Mesenteric fat pad (tissue), 1 donor: ENCODE measurements at regions not wholly inside any gene's neighbourhood (a gene's known extent, or its start where the extent isn't known, plus 50 kb on each side); places are given as distances from the start of the nearest gene placed in this dataset.
"Not testable (repeated sequence)": the region's sequence is repeated elsewhere in the genome, so short reads cannot be mapped to it uniquely, and the experiment has no call there.

ENCODE experiments used
- DNase-seq: peaks from one replicate; pipeline ENCODE4 v3.0.0-alpha.2; 2020; ENCODE audit warnings: low spot score
- donor health status: DM: yes; HTN: yes; CAD: no.

DNA sequence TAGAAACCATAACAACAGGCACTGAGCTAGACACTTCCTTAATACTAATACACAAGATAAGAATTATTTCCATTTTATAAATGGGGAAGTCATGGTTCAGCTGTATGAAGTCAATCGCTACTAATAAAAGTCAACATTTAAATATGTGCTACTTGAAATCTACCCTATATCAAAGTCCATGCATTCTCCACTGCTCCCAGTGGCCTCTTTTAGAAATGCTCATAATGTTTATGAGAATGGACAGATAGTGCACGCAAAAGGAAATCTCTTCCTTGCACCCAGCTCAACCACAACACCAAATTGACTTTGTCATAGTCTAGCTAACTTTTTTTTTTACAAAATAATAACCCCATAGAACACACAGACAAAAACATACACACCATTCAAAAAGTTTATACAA is 281.7 kb upstream of the CXADR start:
- no peak for DNase-seq

DNA sequence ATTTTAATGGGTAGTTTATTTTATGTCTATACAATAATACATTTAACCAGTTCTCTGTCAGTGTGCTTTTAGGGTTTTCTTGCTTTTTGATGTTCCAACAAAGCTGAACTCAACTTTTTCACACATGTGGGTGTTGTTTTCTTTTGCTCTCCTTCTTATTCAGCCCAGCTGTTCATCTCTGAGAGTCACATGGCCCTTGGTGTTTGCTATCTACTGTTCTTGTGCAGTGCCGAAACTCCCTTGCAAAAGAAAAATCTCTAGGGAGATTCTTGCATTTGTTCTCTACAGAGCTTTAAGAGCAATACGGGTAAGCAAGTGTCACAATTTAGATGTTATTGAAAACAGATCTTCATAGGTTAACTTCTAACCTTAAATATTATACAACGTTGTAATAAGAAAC is 281.1 kb upstream of the CXADR start:
- DNase-seq, result no peak

DNA sequence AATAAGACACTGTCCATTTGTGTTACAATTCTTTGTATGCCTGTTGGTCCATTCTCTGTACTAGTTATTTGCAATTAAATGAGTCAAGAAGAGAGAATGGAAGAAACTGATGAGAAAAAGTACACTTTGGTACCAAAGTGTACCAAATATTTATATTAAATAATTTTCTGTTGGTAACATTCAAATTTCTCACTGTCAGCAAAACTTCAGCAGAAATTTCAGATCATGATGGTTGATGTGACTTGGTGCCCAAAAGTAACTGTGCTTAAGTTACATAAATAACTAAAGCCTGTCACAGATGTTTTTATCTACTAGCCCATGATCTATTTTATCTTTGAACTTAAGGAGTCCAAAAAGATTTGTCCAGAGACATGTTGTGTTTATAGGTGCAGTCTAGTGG is 274.4 kb upstream of the CXADR start:
- DNase-seq, result no peak

DNA sequence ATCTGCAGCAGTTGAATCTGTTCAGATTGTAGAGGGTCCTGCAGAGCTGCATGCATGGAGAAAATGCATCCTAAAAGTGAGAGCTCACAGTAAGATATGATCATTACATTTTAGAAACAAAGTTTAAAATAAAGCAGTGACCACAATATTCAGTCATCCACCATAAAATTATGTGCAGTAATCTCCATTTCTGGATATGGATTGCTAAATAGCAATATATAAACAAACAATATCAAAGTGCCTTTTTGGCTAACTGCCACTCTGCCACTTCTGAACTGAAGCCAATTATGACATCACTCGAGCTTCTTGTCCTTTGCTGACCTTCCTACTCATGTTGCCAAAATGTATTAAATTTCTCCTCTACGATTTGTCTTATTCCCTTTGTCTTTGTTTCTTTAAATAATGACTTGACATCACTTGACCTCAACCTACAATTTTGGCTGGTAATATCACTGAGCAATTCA is 262.0 kb upstream of the CXADR start:
- no peak for DNase-seq

DNA sequence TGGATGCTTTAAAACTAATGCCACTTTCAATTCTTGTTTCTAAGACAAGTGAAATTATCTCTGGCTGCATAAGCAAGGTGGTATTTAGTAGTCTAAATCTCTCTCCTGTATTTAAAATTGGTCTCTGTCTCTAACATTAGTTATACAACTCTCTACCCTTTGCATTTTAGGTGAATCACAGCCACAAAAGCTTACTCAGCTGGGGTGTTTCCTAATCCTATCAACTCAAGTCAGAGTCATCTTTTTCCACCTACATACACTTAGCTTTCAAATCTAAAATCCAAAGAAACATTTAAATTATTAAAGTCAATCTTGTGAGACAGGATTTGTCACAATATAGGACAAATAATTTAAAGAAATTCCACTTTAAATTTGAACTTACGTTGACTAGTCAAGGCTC is 255.1 kb upstream of the CXADR start:
- DNase-seq, result no peak

DNA sequence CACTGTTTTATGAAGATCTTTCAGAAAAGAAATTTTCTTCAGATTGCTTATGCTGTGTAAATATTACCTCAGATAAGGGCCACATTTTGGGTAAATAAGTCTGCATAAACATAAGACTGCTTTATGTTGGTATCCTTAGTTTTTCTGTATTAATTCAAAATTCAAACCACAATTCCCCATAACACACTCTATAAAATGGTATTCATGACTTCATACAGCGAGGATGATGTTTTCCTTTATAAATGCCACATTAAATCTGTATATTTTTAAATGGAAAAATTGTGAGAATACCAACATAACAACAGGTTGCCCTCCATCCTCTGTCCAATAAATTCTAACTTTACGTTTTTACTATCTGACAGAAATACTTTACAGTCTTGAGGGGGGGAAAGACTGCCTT is 248.7 kb upstream of the CXADR start:
- no peak for DNase-seq

DNA sequence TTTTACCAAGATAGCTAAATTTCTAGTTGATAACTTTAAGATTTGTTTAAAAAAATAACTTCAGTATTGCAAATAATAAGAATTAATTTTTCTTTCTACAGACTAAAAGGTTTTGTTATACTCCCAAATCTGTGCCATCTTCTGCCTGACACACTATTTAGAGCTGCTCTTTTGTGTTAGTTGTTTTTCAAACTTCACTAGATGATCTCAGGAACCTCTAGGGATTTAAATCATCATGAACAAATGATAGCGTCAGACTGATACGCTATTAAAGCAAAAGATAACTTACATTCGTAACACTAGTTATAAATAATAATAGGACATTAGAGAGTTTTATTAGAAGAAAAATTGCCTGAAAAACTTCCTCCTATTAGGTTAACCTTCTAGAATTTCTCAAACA is 243.1 kb upstream of the CXADR start:
- no peak for DNase-seq

DNA sequence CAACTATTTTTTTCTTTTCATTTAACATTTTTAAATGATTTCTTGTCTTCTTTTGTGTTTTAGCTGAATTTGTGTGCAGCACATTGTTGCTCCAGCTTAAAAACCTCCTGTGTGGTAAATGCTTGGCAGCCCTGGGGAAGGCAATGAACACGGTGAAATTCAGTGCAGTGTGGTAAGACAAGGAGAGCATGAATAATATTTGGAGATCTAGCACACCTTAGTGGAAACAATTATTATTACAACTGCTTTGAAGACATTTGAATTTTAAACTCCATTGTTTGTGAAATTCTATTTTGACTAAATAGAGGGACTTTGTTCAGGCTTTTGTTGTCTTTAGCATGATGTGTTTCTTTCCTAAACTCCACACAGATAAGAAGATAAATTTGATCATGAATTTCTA is 242.6 kb upstream of the CXADR start:
- no peak for DNase-seq

DNA sequence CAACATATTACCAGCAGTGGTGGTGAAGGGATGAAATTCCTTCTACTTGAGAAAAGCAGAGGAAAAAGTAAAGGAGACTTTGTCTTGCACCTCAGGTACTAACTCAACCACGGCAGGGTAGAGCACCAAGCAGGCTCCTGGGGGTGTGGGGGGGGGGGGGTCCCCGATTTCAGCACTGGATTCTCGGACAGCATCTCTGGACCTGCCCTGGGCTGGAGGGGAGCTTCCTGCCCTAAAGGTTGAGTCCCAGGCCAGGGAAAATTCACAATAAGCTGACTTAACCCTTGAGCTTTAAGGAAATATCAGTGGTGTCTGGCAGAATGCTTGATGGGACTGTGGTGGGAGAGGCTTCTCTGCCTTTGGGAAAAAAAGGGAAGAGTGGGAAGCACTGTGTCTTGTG is 233.2 kb upstream of the CXADR start:
- DNase-seq, result no peak

DNA sequence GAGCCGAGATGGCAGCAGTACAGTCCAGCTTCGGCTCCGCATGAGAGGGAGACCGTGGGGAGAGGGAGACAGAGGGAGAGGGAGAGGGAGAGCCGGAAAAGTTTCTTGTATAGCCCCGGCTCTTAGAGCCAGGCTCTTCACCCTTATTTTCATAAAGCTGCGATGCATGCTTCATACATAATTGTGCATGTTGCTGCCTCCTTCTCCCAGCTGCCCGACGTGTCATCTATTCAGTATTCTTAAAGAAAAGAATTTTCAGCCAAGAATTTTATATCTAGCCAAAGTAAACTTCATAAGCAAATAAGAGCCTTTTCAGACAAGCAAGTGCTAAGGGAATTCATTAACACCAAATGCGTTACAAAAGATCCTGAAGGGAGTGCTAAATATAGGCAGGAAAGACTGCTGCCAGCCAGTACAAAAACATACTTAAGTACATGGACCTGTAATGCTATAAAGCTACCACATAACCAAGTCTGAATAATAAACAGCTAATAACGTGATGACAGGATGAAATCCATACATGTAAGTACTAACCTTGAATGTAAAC is 219.8 kb upstream of the CXADR start:
- not testable (repeated sequence) for DNase-seq

DNA sequence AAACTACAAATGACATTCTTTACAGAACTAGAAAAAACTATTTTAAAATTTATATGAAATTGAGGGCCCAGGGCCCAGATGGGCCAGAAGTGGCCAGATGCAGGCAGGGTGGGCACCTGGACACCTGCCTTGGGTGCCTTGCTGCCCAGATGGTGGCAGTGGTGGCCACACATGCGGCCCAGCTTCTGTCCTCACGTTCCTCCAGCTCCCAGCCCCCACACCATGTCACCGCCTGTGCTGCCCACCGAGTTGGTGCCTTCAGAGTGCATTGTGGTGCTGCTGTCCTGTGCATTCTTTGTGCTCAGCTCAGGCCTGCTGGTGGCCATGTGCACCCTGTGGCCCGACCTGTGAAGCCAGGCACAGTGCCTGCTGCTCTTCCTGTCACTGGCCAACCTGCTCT is 216.8 kb upstream of the CXADR start:
- DNase-seq, result no peak

DNA sequence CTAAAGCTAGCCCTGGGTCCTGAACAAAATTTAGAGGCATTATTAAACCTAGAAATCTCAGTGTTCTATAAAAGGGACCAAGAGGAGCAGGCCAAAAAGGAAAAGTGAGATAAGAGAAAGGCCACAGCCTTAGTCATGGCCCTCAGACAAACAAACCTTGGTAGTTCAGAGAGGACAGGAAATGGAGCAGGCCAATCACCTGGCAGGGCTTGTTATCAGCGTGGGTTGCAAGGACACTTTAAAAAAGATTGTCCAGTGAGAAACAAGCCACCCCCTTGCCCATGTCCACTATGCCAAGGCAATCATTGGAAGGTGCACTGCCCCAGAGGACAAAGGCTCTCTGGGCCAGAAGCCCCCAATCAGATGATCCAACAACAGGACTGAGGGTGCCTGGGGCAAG is 213.3 kb upstream of the CXADR start:
- DNase-seq, result not testable (repeated sequence)

DNA sequence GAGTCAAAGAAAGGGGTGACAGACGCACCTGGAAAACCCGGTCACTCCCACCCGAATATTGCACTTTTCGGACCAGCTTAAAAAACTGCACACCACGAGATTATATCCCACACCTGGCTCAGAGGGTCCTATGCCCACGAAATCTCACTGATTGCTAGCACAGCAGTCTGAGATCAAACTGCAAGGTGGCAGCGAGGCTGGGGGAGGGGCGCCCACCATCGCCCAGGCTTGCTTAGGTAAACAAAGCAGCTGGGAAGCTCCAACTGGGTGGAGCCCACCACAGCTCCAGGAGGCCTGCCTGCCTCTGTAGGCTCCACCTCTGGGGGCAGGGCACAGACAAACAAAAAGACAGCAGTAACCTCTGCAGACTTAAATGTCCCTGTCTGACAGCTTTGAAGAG is 185.1 kb upstream of the CXADR start:
- not testable (repeated sequence) for DNase-seq

DNA sequence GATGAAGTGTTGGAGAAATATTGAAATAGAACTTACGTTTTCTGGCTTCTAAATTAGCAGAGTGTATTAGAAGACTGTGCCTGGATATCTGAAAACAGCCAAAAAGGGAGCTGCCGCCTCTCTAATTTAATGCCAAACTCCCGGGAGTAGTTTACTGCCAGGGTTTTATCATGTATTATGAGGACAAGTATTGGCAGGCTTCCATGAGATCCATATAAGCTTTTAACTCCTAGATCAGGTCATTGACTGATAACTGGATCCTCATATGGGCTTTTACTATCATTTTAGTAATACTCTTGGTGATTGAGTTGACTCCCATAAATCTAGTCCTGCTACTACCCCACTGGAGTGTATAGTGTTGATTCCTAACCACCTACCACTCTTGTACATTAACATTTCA is 178.4 kb upstream of the CXADR start:
- DNase-seq, result no peak

DNA sequence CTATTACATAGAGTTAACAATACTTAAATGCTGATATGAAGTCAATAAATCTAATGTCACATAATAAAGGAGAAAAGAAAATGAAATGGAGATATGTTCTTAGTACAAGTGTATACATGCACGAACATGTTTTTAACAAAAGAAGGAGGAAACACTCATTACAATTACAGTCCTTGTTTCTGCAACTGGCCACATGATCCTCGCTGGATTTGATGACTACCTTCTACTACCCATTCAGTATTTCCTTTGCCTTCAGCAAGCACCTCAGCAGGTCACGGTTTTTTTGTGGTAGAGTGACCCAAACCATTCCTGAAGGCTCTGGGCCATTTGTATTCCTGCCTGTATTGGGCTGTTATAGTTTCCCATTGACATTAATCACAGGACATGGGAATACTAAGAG is 172.8 kb upstream of the CXADR start:
- DNase-seq, result no peak

DNA sequence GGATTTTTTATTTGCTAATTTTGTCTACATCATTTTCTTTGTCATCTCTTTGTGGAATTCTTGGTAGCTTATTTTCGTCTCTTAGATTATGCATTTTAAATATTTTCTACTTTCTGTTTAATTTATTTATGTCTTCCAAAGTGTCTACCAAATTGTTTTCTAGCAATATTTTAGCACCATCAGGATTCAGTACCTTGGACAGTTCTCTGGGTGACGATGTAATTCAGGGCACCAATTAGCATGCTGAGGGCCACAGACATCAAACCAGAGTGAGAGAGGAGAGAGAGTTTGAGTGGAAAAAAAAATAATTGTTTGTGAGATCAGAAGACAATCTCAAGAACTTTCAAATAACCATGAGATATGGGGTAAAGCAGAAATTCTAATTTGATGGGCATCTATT is 169.8 kb upstream of the CXADR start:
- DNase-seq, result no peak

DNA sequence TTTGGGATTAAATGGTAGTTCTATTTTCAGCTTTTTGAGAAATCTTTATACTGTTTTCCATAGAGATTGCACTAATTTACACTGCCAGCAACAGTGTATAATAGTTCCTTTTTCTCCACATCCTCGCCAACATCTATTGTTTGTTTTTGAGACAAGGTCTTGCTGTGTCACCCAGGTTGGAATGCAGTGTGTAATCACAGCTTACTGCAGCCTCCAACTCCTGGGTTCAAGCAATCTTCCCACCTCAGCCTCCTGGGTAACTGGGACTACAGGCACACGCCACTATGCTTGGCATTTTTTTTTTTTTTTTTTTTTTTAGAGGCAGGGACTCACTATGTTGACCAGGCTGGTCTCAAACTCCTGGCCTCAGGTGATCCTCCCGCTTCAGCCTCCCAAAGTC is 164.5 kb upstream of the CXADR start:
- DNase-seq, result no peak

DNA sequence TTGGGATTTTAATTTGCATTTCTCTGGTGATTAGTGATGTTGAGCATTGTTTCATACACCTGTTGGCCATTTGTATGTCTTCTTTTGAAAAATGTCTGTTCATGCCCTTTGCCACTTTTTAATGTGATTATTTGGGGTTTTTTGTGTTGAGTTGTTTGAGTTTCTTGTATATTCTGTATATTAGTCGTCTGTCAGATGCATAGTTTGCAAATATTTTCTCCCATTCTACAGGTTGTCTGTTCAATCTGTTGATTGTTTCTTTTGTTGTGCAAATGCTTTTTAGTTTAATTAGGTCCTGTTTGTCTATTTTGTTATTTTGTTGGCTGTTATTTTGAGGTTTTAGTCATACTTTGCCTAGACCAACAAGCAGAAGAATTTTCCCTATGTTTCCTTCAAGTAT is 164.0 kb upstream of the CXADR start:
- no peak for DNase-seq

DNA sequence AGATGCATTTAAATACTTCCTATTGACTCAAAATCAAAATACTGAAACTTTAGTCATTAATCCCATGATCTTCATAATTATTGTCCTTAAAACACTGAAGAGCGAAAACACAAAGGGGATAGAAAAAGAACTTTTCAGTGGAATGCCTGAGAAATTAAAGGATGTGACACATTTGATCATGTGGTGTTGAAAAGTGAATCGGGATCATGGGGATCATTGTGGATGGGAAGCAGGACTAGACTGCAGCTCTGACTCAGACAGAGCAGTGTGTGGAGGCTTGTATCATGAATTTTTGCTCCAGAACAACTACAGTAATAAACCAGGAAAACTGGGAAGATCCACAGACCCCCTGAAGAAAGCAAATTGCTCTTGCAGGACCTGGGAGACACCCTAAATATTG is 161.1 kb upstream of the CXADR start:
- DNase-seq, result no peak

DNA sequence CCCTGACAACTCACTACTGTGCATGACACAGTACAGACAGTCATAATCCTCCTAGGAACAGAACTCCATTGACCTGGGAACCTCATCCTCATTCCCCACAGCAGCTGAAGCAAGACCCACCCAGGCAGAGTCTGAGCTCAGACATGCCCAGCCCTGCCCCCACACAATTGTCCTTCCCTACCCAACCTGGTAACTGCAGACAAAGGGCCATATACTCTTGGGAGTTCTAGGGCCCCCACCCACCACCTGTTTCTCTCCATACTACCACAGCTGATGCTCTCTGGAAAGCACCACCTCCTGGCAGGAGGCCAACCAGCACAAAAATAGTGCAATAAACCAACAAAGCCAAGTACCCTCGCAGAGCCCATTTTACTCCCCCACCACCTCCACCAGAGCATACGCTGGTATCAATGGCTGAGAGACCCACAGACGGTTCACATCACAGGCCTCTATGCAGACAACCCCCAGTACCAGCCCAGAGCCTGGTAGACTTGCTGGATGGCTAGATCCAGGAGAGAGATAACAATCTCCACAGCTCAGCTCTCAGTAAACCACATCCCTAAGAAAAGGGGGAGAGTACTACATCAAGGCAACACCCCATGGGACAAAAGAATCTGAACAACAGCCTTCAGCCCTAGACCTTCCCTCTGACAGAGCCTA is 159.7 kb upstream of the CXADR start:
- no peak for DNase-seq

DNA sequence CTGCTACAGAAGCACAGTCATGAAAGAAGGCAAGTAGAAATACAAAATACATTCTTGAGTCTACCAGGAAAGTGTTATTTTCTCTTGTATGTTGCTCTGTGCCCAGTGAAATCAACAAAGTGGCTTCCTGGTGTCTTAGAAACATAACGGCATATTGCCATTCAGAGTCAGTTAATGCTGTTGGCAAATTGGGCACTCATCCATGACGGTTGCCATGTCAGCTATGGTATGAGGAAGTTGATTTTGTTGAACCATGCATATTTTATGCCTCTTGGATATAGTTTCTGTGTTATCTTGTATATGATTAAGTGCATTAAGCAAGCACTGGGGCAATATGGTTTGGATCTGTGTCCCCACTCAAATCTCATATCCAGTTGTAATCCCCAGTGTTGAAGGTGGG is 153.1 kb upstream of the CXADR start:
- DNase-seq, result no peak

DNA sequence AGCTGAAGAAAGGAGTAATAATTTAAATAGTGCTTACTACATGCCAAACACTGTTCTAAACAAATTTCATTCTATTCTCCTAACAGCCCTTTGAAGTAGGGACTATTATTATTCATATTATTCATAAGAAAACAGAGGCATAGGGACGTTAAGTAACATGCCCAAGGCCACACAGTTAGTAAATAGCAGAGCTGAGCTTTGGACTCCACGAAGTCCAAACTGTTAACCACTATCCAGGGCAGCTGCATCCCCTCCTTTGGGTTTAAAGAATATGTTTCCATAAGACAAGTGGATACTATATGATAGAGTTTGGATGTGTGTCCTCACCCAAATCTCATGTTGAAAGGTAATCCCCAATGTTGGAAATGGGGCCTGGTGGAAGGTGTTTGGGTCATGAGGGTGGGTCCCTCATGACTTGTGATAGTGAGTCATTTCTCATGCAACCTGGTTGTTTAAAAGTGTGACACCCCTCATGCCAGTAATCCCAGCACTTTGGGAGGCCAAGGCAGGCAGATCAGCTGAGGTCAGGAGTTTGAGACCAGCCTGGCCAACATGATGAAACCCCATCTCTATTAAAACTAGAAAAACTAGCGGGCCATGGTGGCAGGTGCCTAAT is 144.0 kb upstream of the CXADR start:
- no peak for DNase-seq

DNA sequence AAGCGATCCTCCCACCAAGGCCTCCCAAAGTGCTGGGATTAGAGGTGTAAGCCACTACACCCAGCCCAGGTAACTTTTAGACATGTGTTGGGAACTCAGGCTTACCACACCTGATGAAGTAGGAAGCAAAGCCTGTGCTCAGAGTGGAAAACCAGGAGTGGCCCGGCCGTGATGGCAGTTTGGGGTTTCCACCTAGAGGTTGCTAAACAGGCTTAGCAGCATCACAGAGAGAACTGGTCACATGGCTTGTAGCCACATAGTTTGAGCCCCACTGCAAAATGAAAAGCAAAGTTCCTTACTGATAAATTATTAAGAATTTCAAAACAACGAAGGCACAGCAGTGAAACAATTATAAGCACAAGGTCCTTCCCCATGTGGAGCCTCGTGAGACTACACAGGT is 142.6 kb upstream of the CXADR start:
- no peak for DNase-seq
